Stimulated activated effector memory CD8-positive, alpha-beta T cell treated with anti-CD3 and anti-CD28 coated beads, Interleukin-12 subunit alpha, Interleukin-12 subunit beta, amount 100 ng/mL, for 72 hours (primary cell): ENCODE measurements at regions not wholly inside any gene's neighbourhood (a gene's known extent, or its start where the extent isn't known, plus 50 kb on each side); places are given as distances from the start of the nearest gene placed in this dataset.

ENCODE experiments used
- ATAC-seq: fragments of 150-1000 bp; cut with Tn5 transposase; 2 replicates; pipeline ENCODE4 v1.10.0; 2021
- DNase-seq, 2 donors: peaks; one replicate each; pipeline ENCODE4 v3.0.0; 2021 to 2022; ENCODE audit warnings: low spot score in 2 of 2
- H3K27ac Mint-ChIP-seq: one replicate; pipeline ENCODE4 v1.8.0; 2022; ENCODE audit warnings: mild to moderate bottlenecking, mixed read lengths
- H3K36me3 Mint-ChIP-seq: one replicate; pipeline ENCODE4 v1.8.0; 2022; ENCODE audit warnings: mild to moderate bottlenecking, mixed read lengths
- H3K4me1 Mint-ChIP-seq: one replicate; pipeline ENCODE4 v1.8.0; 2022; ENCODE audit warnings: mixed read lengths
- H3K4me3 Mint-ChIP-seq: one replicate; pipeline ENCODE4 v1.8.0; 2022; ENCODE audit warnings: mild to moderate bottlenecking, mixed read lengths
- H3K9me3 Mint-ChIP-seq: one replicate; pipeline ENCODE4 v1.8.0; 2022; ENCODE audit warnings: mixed read lengths

DNA sequence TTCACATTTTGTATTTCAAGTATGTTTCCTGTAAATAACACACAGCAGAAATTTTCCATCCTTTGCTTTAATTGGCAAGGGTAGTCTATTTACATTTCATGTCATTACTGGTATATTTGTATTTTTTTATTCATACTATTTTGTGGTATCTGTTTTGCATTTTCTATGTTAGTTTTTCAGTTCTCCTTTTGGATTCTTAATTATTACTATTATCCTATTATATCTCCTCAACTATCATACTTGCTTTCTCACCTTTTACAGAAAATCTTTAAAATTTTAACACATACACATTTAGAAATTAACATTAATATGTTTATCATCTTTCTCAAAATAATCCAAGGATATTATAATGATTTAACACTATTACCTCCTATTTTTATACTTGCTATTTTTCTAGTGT, 918.3 kb upstream of the MAP3K7 start:
- Mint-ChIP-seq H3K36me3 (no peaks in the 10 kb centered on the region), H3K4me3 (no peak overlapping the region), H3K4me1 (no peaks in the 10 kb centered on the region), H3K9me3 (peaks cover 16% of the 10 kb centered on the region), H3K27ac (no peak overlapping the region)
- ATAC-seq (no peak), DNase-seq (no peak)

DNA sequence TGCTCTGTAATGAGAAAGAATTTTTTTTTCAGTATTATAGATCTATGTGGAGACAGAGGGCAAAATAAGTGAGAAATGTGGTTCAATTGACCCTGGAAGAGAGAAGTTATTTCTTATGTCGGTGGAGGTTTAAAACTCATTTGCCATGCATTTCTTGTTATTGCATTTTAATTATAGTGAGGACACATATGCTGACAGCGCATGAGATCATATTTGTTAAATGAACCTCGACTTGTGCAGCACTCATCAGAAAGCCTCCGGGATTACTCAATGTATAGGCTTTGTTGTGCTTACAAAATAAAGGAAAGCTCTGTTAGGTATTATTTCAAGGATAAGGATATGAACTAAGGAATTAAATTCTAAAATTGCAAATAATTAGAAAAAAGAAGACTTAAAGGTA, 915.1 kb upstream of the MAP3K7 start:
- ATAC-seq: no peak
- DNase-seq: no peak
- Mint-ChIP-seq H3K27ac (no peak overlapping the region), H3K4me3 (no peak overlapping the region), H3K36me3 (no peaks in the 10 kb centered on the region), H3K4me1 (no peaks in the 10 kb centered on the region), H3K9me3 (peaks cover 15% of the 10 kb centered on the region)

DNA sequence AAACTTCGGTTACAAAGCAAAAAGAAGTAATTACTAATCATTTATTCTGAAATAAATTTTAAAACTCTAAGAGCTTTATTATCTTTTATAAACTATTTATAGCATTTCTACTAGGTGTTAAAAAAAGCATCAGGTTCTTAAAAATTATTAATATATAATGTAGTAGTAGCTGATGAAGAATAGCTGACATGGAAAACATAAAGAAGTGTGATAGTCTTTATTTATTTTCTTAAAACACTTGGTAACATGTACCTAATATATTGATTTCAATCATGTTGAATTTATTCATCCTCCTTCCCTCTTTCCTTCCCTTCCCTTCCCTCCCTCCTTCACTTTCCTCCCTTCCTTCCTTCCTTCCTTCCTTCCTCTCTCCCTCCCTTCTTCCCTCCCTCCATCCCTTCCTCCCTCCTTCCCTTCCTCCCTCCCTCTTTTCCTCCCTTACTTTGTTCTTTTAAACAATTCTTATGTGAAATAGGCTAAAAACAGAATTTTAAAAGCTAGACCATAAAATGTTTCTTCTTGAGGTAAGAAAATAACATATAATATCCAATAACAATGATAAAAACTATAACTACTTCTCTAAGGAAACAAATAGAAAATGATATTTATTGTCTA, 913.9 kb upstream of the MAP3K7 start:
- DNase-seq: no peak
- Mint-ChIP-seq H3K36me3 (no peaks in the 10 kb centered on the region), H3K4me3 (no peak overlapping the region), H3K27ac (no peak overlapping the region), H3K4me1 (no peaks in the 10 kb centered on the region), H3K9me3 (peaks cover 7% of the 10 kb centered on the region)
- ATAC-seq: no peak

DNA sequence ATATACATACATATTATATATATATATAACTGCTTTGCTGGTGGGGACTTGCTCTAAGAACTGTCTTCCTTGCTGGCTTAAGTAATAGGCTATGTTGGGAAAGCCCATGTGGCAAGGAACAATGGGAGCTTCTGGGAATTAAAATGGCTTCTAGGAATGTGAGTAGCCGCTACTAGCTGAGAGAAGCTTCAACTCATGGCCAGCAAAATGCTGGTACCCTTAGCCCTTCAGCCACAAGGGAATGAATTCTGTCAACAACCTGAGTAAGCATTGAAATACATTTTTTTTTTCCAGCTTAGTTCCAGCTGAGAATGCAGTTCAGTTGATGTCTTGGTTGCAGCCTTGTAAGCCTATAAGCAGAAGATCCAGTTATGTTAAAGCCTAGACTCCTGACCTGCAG, 911.7 kb upstream of the MAP3K7 start:
- no peak overlapping the region for H3K27ac Mint-ChIP-seq
- no peak overlapping the region for H3K4me3 Mint-ChIP-seq
- H3K36me3 Mint-ChIP-seq: no peaks in the 10 kb centered on the region
- no peak for ATAC-seq
- DNase-seq: no peak
- H3K9me3 Mint-ChIP-seq: peaks cover 4% of the 10 kb centered on the region
- H3K4me1 Mint-ChIP-seq: no peaks in the 10 kb centered on the region

DNA sequence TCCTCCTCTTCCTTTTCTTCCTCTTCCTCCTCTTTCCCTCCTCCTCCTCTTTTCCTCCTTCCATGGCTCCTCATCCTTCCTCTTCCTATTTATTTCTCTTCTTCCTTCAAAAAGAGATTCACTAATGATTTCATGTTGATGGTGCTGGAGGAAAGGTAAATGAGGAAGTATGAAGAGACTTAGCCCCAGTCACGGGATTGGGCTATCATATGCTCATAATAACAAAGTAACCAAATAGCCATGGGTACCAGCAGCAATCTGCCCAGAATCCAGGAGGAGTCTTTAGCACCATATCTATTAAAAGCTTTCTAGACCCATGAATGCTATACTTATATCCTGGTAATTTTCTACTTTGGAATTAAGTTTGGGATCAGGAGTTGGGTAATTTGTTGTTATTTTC, 910.9 kb upstream of the MAP3K7 start:
- H3K9me3 Mint-ChIP-seq: peaks cover 7% of the 10 kb centered on the region
- no peaks in the 10 kb centered on the region for H3K4me1 Mint-ChIP-seq
- no peak for DNase-seq
- no peak for ATAC-seq
- no peaks in the 10 kb centered on the region for H3K36me3 Mint-ChIP-seq
- H3K27ac Mint-ChIP-seq: no peak overlapping the region
- H3K4me3 Mint-ChIP-seq: no peak overlapping the region

DNA sequence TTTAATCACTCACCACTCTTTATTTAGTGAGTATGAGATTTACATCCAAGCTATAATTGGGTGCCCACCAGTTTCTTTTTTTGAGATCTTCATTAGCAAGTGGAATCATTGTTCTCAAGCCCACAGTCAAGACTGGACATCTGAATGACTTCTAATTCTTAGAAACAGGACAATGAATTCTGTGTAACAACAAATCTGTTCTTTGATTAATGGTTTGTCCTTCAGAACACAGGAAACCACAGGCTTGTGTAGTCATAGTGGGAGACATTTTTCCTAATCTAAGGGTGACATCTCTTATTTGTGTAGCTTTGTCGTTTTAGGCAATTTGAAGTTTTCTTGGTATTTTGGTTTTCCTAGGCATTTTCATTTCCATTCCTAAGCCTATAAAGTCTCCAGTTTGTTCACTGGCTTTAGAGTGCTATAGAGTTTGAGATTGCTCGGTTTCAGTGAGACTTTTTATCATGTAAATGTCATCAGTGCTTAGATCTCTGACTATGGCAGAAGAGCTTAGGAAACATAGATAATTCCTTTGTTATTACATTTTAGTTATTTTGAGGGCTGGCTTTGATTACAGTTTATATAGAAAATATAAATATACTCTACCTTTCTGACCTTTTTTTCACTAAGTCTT, 903.9 kb upstream of the MAP3K7 start:
- Mint-ChIP-seq H3K4me3 (no peak overlapping the region), H3K27ac (no peak overlapping the region), H3K4me1 (no peaks in the 10 kb centered on the region), H3K36me3 (no peaks in the 10 kb centered on the region), H3K9me3 (peaks cover 3% of the 10 kb centered on the region)
- ATAC-seq (no peak), DNase-seq (no peak)

DNA sequence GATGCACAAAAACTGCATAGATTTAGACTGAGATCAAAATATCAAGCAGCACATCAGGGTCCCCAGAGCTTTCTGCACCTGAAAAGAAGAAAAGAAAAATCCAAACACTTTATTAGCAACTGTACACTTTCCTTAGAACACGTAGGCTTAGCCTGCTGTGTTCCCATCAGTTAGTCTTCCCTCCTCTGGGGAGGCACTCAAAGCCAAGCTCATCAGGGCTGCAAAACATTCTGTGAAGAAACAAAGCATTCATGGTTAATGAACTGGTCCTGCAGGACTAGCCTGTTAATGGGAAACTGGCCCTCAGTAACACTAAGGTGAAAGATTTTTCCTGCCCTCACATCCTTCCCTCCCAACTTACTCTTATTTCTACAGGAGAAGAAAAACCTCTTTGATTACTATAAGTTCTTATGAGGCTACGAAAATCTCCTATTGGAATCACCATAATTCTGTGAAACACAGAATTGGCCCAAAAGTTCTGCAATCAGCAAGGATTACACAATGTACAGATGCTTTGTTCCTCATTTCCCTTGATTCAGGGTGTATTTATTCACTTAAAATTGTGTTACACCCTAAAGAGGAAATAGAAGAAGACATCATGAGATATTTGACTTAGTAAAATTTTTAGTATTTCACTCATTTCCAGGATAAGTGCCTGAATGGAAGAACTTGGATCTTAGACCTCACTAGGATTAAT, 901.0 kb upstream of the MAP3K7 start:
- Mint-ChIP-seq H3K9me3 (no peaks in the 10 kb centered on the region), H3K4me3 (no peak overlapping the region), H3K36me3 (no peaks in the 10 kb centered on the region), H3K4me1 (no peaks in the 10 kb centered on the region), H3K27ac (no peak overlapping the region)
- ATAC-seq (no peak), DNase-seq (no peak)

DNA sequence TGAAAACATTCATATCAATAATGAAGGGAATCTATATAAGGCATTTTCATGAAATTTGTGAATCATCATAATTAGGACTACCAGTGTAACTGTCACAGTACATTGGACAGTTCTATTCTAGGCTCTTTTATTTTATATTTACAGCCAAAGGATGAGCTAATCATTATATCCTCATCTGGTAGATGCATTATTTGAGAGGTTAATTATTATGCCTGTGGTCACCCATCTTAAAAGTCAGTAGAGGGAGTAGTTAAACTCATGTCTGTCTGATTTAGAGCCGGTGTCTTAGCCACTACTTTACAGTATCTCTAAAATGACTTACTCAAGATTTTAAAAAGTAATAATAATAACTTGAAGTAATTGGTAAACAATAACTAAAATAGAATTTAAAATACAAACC, 899.3 kb upstream of the MAP3K7 start:
- Mint-ChIP-seq H3K9me3 (no peaks in the 10 kb centered on the region), H3K4me1 (no peaks in the 10 kb centered on the region), H3K36me3 (no peaks in the 10 kb centered on the region), H3K27ac (no peak overlapping the region), H3K4me3 (no peak overlapping the region)
- ATAC-seq: no peak
- DNase-seq: no peak

DNA sequence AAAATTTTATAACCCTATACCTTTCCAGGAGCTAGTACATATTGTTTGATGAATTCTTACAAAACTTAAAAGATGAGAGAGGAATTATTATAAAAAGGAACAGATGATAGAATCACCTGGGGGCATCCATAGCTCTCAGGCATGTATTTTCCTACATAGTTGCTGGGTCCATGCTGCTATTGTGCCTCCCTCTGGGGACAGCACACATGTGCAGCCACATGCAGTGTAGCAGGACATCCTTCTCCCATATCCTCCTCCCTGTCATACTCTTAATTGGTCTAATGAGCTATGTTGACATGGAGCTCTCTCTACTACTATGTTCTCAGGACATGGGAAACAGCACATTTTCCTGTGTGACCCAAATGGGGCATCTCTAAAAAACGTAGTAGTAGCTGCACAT, 898.2 kb upstream of the MAP3K7 start:
- H3K9me3 Mint-ChIP-seq: no peaks in the 10 kb centered on the region
- no peak overlapping the region for H3K27ac Mint-ChIP-seq
- no peak for ATAC-seq
- DNase-seq: no peak
- H3K36me3 Mint-ChIP-seq: no peaks in the 10 kb centered on the region
- H3K4me3 Mint-ChIP-seq: no peak overlapping the region
- H3K4me1 Mint-ChIP-seq: no peaks in the 10 kb centered on the region

DNA sequence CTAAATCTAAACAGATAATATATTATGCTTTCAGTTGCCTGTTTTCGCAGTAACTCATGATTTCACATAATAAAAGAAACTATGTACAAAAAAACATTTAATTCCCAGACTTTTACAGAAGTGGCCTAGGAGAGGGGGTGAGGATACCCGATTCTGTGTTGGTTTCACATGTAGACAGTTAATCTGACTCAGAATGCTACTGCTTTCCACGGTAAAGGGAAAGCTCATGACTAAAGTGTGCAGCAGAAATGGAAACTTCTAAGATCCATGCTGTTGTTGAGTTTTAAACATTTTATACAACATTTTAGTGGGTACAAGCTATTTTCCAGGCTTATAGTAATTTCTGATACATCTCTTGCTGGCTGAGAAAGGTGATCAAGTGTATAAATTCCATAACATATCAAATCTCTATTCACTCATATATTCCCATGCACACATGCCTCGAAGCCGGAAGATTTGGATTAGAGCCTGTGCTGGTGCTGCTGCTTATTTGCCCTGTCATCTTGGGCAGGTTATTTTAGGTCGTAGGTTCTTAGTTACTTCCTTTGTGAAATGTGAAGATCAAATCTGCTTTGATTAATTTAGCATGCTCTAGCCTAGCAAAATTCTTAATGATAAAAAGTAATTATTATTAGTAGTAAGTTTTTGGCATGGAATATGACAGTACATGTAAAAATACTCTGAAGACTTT, 896.7 kb upstream of the MAP3K7 start:
- H3K27ac Mint-ChIP-seq: no peak overlapping the region
- no peaks in the 10 kb centered on the region for H3K9me3 Mint-ChIP-seq
- no peaks in the 10 kb centered on the region for H3K4me1 Mint-ChIP-seq
- ATAC-seq (no peak), DNase-seq (no peak)
- H3K4me3 Mint-ChIP-seq: no peak overlapping the region
- H3K36me3 Mint-ChIP-seq: no peaks in the 10 kb centered on the region

DNA sequence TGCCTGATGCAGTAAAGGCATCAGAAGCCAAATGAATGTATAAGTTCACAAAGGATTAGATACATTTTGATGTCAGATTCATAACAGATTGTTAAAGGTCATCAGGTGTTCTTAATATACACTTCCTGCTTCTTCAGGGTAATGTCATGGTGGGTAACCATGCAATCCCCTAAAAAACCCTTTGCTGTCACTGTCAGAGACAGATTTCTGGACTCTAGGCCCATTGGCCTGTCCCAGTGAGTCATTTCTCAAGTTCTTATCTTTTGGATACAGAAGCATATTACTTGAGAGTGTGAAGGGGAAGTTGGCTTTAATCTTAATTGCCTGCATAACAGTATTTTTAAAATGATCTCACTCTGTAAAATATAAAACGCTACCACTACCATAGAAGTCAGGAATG, 895.6 kb upstream of the MAP3K7 start:
- Mint-ChIP-seq H3K4me1 (no peaks in the 10 kb centered on the region), H3K27ac (no peak overlapping the region), H3K36me3 (no peaks in the 10 kb centered on the region), H3K4me3 (no peak overlapping the region), H3K9me3 (peaks cover 3% of the 10 kb centered on the region)
- ATAC-seq (no peak), DNase-seq (no peak)

DNA sequence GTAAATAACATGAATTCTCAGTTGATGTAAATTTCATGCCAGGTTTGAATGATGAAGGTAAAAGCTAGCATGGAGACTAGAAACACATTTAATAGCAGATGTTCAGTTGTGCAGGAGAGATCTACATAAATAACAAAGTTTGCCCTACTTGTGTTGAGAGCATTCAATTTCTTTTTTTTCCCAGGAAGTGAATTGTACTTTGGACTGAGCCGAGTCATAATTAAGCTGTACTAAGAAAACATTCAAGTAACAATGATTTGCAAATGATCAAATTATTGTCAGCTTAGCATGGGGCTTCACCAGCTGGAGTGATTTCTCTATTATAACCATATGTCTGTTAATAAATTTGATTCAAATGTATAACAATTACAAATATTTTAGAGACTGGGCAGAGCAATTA, 893.5 kb upstream of the MAP3K7 start:
- H3K4me1 Mint-ChIP-seq: no peaks in the 10 kb centered on the region

DNA sequence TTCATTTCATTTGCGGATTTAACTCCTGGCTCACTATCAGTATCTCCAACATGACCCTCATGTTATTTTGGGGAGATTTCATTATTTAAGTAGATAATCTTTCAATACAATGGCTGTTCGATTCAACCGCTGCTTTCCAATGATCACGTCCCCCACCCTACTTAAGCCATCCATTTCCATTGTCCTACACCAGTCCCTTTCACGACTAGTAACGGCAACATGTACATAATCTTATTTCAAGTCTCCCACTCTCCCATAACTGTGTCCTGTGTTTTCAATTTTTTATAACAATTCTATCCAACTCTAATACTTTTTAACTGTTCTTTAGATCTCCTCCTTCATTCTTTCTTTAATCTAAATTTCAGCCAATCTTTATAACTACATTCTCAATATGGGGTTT, 890.8 kb upstream of the MAP3K7 start:
- ATAC-seq (no peak), DNase-seq (no peak)
- no peak overlapping the region for H3K4me3 Mint-ChIP-seq
- H3K9me3 Mint-ChIP-seq: peaks cover 9% of the 10 kb centered on the region
- no peak overlapping the region for H3K27ac Mint-ChIP-seq
- no peaks in the 10 kb centered on the region for H3K4me1 Mint-ChIP-seq
- H3K36me3 Mint-ChIP-seq: no peaks in the 10 kb centered on the region

More for the DNA sequence above, 893.5 kb upstream of the MAP3K7 start:
- no peak for ATAC-seq
- Mint-ChIP-seq H3K4me3 (no peak overlapping the region), H3K36me3 (no peaks in the 10 kb centered on the region), H3K9me3 (peaks cover 3% of the 10 kb centered on the region), H3K27ac (no peak overlapping the region)
- no peak for DNase-seq

DNA sequence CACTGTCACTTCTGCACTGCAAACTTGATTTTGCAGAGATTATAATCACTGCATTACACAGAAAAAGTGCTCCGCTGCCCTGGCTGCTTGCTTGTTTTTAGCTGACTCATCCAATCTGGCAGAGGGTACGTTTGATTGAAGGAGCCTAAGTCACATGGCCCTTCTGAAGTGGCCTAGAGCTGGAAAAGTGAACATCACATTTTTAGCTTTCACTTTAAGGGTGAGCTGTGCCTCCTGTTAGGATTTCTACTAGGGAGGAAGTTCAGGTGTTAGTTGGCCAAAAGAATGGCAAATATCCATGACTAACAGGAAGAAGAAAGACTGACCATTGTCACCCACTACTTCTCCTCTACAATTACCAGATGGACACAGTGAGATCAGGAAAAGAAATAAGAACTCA, 889.1 kb upstream of the MAP3K7 start:
- Mint-ChIP-seq H3K36me3 (no peaks in the 10 kb centered on the region), H3K27ac (no peak overlapping the region), H3K4me1 (no peaks in the 10 kb centered on the region), H3K9me3 (peaks cover 10% of the 10 kb centered on the region), H3K4me3 (no peak overlapping the region)
- no peak for DNase-seq
- no peak for ATAC-seq

DNA sequence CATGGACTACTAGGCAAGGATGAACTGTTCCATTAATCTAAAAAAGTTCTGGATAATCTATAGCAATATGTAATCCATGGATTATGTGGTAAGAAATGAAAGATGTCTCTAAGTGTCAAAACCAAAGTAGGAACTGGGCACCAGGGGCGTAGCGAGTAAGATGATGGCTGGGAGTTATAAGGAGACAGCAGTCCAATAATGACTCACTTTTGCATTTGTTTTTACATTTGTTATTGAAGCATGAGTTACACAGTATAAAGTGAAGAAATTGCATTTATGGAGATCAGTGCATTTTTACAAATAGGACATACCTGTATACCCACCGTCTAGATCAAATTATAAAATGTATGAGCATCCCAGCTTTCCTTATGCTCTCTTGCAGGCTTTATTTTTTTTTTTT, 878.5 kb upstream of the MAP3K7 start:
- no peak overlapping the region for H3K4me3 Mint-ChIP-seq
- H3K4me1 Mint-ChIP-seq: no peaks in the 10 kb centered on the region
- ATAC-seq: no peak
- no peak overlapping the region for H3K27ac Mint-ChIP-seq
- H3K36me3 Mint-ChIP-seq: no peaks in the 10 kb centered on the region
- H3K9me3 Mint-ChIP-seq: peaks cover 15% of the 10 kb centered on the region
- DNase-seq: no peak

DNA sequence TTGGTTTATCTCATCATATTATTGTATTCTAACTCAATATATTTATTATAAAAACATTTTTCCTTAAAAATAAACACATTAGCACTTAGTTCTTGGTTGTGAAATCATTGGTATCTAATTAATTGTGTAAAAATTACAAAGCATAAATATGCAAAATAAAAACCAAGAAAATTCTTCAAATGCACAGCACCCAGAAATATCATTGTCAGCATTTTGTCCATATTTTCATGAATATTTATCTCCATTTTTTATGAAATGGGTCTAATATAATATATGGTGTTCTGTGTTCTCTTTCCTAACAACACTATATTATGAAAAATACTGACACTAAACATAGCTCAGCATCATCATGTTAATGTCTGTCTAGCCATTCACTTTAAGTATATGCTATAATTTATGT, 877.8 kb upstream of the MAP3K7 start:
- no peak for DNase-seq
- H3K4me3 Mint-ChIP-seq: no peak overlapping the region
- no peaks in the 10 kb centered on the region for H3K4me1 Mint-ChIP-seq
- H3K27ac Mint-ChIP-seq: no peak overlapping the region
- H3K9me3 Mint-ChIP-seq: peaks cover 12% of the 10 kb centered on the region
- ATAC-seq: no peak
- H3K36me3 Mint-ChIP-seq: no peaks in the 10 kb centered on the region
